ENCODE measurements at regions not wholly inside any gene's neighbourhood (a gene's known extent, or its start where the extent isn't known, plus 50 kb on each side); places are given as distances from the start of the nearest gene placed in this dataset.
"Not testable (repeated sequence)": the region's sequence is repeated elsewhere in the genome, so short reads cannot be mapped to it uniquely, and the experiment has no call there.

- FAIRE-seq: no peak
These were observed 187.1 kb upstream of the RPS23 start for GRCh38 chr5:82465235-82465634.

GRCh38 chr5:82459626-82460025, 181.5 kb upstream of the RPS23 start:
- FAIRE-seq (no peak), DNase-seq (ENCODE audit: insufficient read length, low spot score) (no peak)

More at GRCh38 chr5:82465235-82465634, 187.1 kb upstream of the RPS23 start:
- no peak for DNase-seq (ENCODE audit: insufficient read length, low spot score)

- FAIRE-seq; DNase-seq (ENCODE audit: insufficient read length, low spot score): not testable (repeated sequence)
These were observed 177.2 kb upstream of the RPS23 start for GRCh38 chr5:82455317-82455716.

- FAIRE-seq: no peak
- no peak for DNase-seq (ENCODE audit: insufficient read length, low spot score)
These were observed 170.2 kb upstream of the RPS23 start for GRCh38 chr5:82448374-82448773.

GRCh38 chr5:82447913-82448312, 169.8 kb upstream of the RPS23 start:
- FAIRE-seq: no peak
- DNase-seq (ENCODE audit: insufficient read length, low spot score): no peak

GRCh38 chr5:82446809-82447208, 168.7 kb upstream of the RPS23 start:
- DNase-seq (ENCODE audit: insufficient read length, low spot score) (no peak), FAIRE-seq (no peak)

- DNase-seq (ENCODE audit: insufficient read length, low spot score): no peak
These were observed 167.7 kb upstream of the RPS23 start for GRCh38 chr5:82445726-82446335.

GRCh38 chr5:82439750-82440445, 161.7 kb upstream of the RPS23 start:
- no peak for DNase-seq (ENCODE audit: insufficient read length, low spot score)
- no peak for FAIRE-seq

More at GRCh38 chr5:82445726-82446335, 167.7 kb upstream of the RPS23 start:
- no peak for FAIRE-seq

GRCh38 chr5:82437565-82437964, 159.4 kb upstream of the RPS23 start:
- not testable (repeated sequence) for FAIRE-seq; DNase-seq (ENCODE audit: insufficient read length, low spot score)

- FAIRE-seq: no peak
- DNase-seq (ENCODE audit: insufficient read length, low spot score): no peak
These were observed 158.1 kb upstream of the RPS23 start for GRCh38 chr5:82436291-82436690.

- not testable (repeated sequence) for FAIRE-seq; DNase-seq (ENCODE audit: insufficient read length, low spot score)
These were observed 156.8 kb upstream of the RPS23 start for GRCh38 chr5:82434696-82435660.

- FAIRE-seq (no peak), DNase-seq (ENCODE audit: insufficient read length, low spot score) (no peak)
These were observed 148.5 kb upstream of the RPS23 start for GRCh38 chr5:82426464-82427154.

GRCh38 chr5:82425591-82425990, 147.4 kb upstream of the RPS23 start:
- DNase-seq (ENCODE audit: insufficient read length, low spot score): no peak
- no peak for FAIRE-seq

GRCh38 chr5:82424211-82424610, 146.1 kb upstream of the RPS23 start:
- FAIRE-seq: no peak
- no peak for DNase-seq (ENCODE audit: insufficient read length, low spot score)

GRCh38 chr5:82422751-82423181, 144.6 kb upstream of the RPS23 start:
- DNase-seq (ENCODE audit: insufficient read length, low spot score) (no peak), FAIRE-seq (no peak)

- FAIRE-seq (no peak), DNase-seq (ENCODE audit: insufficient read length, low spot score) (no peak)
These were observed 144.0 kb upstream of the RPS23 start for GRCh38 chr5:82422001-82422740.

- FAIRE-seq (no peak), DNase-seq (ENCODE audit: insufficient read length, low spot score) (peak; percentile 52)
These were observed 143.0 kb upstream of the RPS23 start for GRCh38 chr5:82421119-82421518.

- not testable (repeated sequence) for FAIRE-seq; DNase-seq (ENCODE audit: insufficient read length, low spot score)
These were observed 142.4 kb upstream of the RPS23 start for GRCh38 chr5:82420524-82420923.

GRCh38 chr5:82419559-82420332, 141.6 kb upstream of the RPS23 start:
- FAIRE-seq: no peak

More at GRCh38 chr5:82419559-82420332, 141.6 kb upstream of the RPS23 start:
- no peak for DNase-seq (ENCODE audit: insufficient read length, low spot score)

Measured in HTR-8/SVneo (cell line).